ENCODE measurements at regions not wholly inside any gene's neighbourhood (a gene's known extent, or its start where the extent isn't known, plus 50 kb on each side); places are given as distances from the start of the nearest gene placed in this dataset.

- WGBS = 86% methylated on average over 10 of the region's 10 CpGs
- Histone ChIP-seq H3K4me3 (no peak overlapping the region), H3K4me1 (peaks cover 0 to 10% (median 6%) of the 10 kb centered on the region in 4 donors), H3K36me3 (no peaks in the 10 kb centered on the region), H3K27me3 (no peaks in the 10 kb centered on the region), H3K27ac (replicated peaks in 1 of 4) (no peak overlapping the region), H3K9me3 (no peaks in the 10 kb centered on the region)
- TF ChIP-seq POLR2AphosphoS5 (IDR thresholded peaks at IDR 0.05) = no peak
- TF ChIP-seq CTCF (IDR thresholded peaks at IDR 0.05) = no peak
- TF ChIP-seq POLR2A (IDR thresholded peaks at IDR 0.05; ENCODE audit: low read depth) = no peak
- TF ChIP-seq EP300 (IDR thresholded peaks at IDR 0.05) = no peak
- intact Hi-C loops (cut with DNase I) = no loop called here
- DNase-seq (ENCODE audit: extremely low spot score) = no peak
These were observed 97.6 kb upstream of the ZNF217 start for GRCh38 chr20:53691060-53691810.

GRCh38 chr20:53688085-53688484 is 94.4 kb upstream of the ZNF217 start:
- intact Hi-C loops (cut with DNase I) = no loop called here
- no peaks in the 10 kb centered on the region for H3K36me3 ChIP-seq
- H3K27ac ChIP-seq (replicated peaks in 1 of 4) = no peak overlapping the region
- H3K9me3 ChIP-seq = no peaks in the 10 kb centered on the region
- no peaks in the 10 kb centered on the region for H3K27me3 ChIP-seq
- no peak for TF ChIP-seq POLR2AphosphoS5 (IDR thresholded peaks at IDR 0.05)
- TF ChIP-seq CTCF (IDR thresholded peaks at IDR 0.05) = no peak
- no peak for TF ChIP-seq POLR2A (IDR thresholded peaks at IDR 0.05; ENCODE audit: low read depth)
- no peak for TF ChIP-seq EP300 (IDR thresholded peaks at IDR 0.05)
- DNase-seq (ENCODE audit: extremely low spot score) = no peak
- H3K4me3 ChIP-seq = no peak overlapping the region
- peaks cover 0 to 9% (median 6%) of the 10 kb centered on the region in 4 donors for H3K4me1 ChIP-seq
- WGBS = 85% methylated on average over 1 of the region's 1 CpG

GRCh38 chr20:53685070-53685595 is 91.5 kb upstream of the ZNF217 start:
- intact Hi-C loops (cut with DNase I) = no loop called here
- H3K36me3 ChIP-seq = no peaks in the 10 kb centered on the region
- TF ChIP-seq CTCF (IDR thresholded peaks at IDR 0.05) = no peak
- no peak for TF ChIP-seq EP300 (IDR thresholded peaks at IDR 0.05)
- no peak for TF ChIP-seq POLR2AphosphoS5 (IDR thresholded peaks at IDR 0.05)
- no peak for TF ChIP-seq POLR2A (IDR thresholded peaks at IDR 0.05; ENCODE audit: low read depth)
- H3K4me3 ChIP-seq = no peak overlapping the region
- no peaks in the 10 kb centered on the region for H3K9me3 ChIP-seq
- no peak for DNase-seq (ENCODE audit: extremely low spot score)
- H3K27ac ChIP-seq (replicated peaks in 1 of 4) = no peak overlapping the region
- H3K27me3 ChIP-seq = no peaks in the 10 kb centered on the region
- WGBS = 96% methylated on average over 8 of the region's 8 CpGs
- H3K4me1 ChIP-seq = peaks cover 7 to 9% (median 8%) of the 10 kb centered on the region in 4 donors

GRCh38 chr20:53683506-53683905 is 89.9 kb upstream of the ZNF217 start:
- intact Hi-C loops (cut with DNase I) = no loop called here
- Histone ChIP-seq H3K36me3 (no peaks in the 10 kb centered on the region), H3K4me3 (no peak overlapping the region), H3K27me3 (no peaks in the 10 kb centered on the region), H3K4me1 (peaks cover 15 to 23% (median 21%) of the 10 kb centered on the region in 4 donors), H3K27ac (replicated peaks in 1 of 4) (no peak overlapping the region), H3K9me3 (no peaks in the 10 kb centered on the region)
- TF ChIP-seq POLR2A (IDR thresholded peaks at IDR 0.05; ENCODE audit: low read depth) = no peak
- WGBS = 97% methylated on average over 3 of the region's 3 CpGs
- no peak for DNase-seq (ENCODE audit: extremely low spot score)

- H3K4me3 ChIP-seq = no peak overlapping the region
- DNase-seq (ENCODE audit: extremely low spot score) = no peak
- intact Hi-C loops (cut with DNase I) = no loop called here
- H3K4me1 ChIP-seq = peaks cover 19 to 32% (median 22%) of the 10 kb centered on the region in 4 donors
- no peaks in the 10 kb centered on the region for H3K27me3 ChIP-seq
- no peaks in the 10 kb centered on the region for H3K9me3 ChIP-seq
- 89% methylated on average over 17 of the region's 17 CpGs for WGBS
- TF ChIP-seq POLR2A (IDR thresholded peaks at IDR 0.05; ENCODE audit: low read depth) (no peak), EP300 (IDR thresholded peaks at IDR 0.05) (no peak), POLR2AphosphoS5 (IDR thresholded peaks at IDR 0.05) (no peak), CTCF (IDR thresholded peaks at IDR 0.05) (no peak)
- no peaks in the 10 kb centered on the region for H3K36me3 ChIP-seq
- no peak overlapping the region for H3K27ac ChIP-seq (replicated peaks in 1 of 4)
These were observed 87.9 kb upstream of the ZNF217 start for GRCh38 chr20:53681352-53682212.
